ENCODE measurements at regions not wholly inside any gene's neighbourhood (a gene's known extent, or its start where the extent isn't known, plus 50 kb on each side); places are given as distances from the start of the nearest gene placed in this dataset.

DNA sequence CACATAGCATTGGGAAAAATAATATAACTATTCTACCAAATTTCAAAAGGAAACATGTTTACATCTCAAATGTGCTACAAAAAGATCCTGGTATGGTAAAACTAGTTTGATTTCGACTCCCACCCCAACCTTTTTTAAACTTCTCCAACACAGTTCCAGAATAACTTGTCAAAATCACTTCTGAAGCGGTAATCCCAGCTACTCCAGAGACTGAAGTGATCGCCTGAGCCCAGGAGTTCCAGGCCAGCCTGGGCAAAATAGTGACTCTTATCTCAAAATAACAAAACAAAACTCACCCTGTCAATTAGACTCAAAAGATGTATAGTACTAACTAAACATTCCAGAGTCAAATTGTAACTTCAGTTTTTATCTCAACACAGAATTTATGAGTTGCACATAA lies 71.3 kb upstream of the RNF38 start:
- H3K4me3 Mint-ChIP-seq (ENCODE audit: low read depth, unreplicated experiment) = peak overlapping the region; percentile 63

DNA sequence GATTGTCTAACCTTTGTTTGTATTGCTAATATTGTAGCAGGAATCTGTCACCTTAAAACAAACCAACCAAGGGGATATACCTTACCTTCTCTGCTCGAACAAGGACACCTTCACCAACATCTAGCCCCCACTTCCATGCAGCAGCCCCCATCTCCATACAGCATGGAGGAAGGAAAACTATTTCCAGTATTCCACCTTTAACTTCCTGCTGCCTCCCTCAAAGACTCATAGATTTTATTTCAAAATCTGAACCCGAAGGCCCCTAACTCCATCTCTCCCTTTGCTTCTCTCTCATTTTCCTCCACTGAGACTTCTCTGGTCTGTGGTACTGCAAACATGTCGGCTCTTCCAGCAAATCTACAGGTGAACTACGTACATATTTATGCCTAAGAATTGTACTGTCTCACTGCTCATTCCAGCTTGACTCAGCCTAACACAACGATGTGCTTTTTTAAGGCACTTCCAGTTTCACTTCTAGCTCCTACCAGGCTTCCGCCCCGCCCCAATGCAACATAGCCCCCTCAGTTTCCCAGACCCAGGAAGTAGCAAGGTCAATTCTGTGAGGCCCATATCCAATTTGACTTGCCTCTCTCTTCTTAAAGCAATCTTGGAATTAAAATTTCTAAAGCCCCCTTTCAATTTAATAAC lies 70.7 kb upstream of the RNF38 start:
- TF ChIP-seq, protein P1, sequence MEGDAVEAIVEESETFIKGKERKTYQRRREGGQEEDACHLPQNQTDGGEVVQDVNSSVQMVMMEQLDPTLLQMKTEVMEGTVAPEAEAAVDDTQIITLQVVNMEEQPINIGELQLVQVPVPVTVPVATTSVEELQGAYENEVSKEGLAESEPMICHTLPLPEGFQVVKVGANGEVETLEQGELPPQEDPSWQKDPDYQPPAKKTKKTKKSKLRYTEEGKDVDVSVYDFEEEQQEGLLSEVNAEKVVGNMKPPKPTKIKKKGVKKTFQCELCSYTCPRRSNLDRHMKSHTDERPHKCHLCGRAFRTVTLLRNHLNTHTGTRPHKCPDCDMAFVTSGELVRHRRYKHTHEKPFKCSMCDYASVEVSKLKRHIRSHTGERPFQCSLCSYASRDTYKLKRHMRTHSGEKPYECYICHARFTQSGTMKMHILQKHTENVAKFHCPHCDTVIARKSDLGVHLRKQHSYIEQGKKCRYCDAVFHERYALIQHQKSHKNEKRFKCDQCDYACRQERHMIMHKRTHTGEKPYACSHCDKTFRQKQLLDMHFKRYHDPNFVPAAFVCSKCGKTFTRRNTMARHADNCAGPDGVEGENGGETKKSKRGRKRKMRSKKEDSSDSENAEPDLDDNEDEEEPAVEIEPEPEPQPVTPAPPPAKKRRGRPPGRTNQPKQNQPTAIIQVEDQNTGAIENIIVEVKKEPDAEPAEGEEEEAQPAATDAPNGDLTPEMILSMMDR (IDR thresholded peaks at IDR 0.05; ENCODE audit: unreplicated experiment) = no peak
- Mint-ChIP-seq H3K4me1 (ENCODE audit: low read depth, unreplicated experiment) (no peaks in the 10 kb centered on the region), H3K27me3 (ENCODE audit: unreplicated experiment) (no peaks in the 10 kb centered on the region), H3K4me3 (ENCODE audit: low read depth, unreplicated experiment) (peak overlapping the region; percentile 63), H3K36me3 (ENCODE audit: insufficient read depth, unreplicated experiment) (no peaks in the 10 kb centered on the region), H3K9me3 (ENCODE audit: low read depth, unreplicated experiment) (no peaks in the 10 kb centered on the region), H3K27ac (ENCODE audit: unreplicated experiment) (peak overlapping the region; percentile 69)
- peak; percentile 12 for DNase-seq
- BruUV-seq (replicated peaks) = no TSS peak
- intact Hi-C loops (cut with micrococcal nuclease; ENCODE audit: unreplicated experiment) = no loop called here
- CTCF ChIA-PET = no interaction called here

More for the DNA sequence above, 71.3 kb upstream of the RNF38 start:
- Mint-ChIP-seq H3K9me3 (ENCODE audit: low read depth, unreplicated experiment) (no peaks in the 10 kb centered on the region), H3K4me1 (ENCODE audit: low read depth, unreplicated experiment) (no peaks in the 10 kb centered on the region), H3K36me3 (ENCODE audit: insufficient read depth, unreplicated experiment) (no peaks in the 10 kb centered on the region), H3K27me3 (ENCODE audit: unreplicated experiment) (no peaks in the 10 kb centered on the region), H3K27ac (ENCODE audit: unreplicated experiment) (no peak overlapping the region)
- no TSS peak for BruUV-seq (replicated peaks)
- intact Hi-C loops (cut with micrococcal nuclease; ENCODE audit: unreplicated experiment) = no loop called here
- CTCF ChIA-PET = no interaction called here
- DNase-seq = no peak
- TF ChIP-seq, protein P1 (IDR thresholded peaks at IDR 0.05; ENCODE audit: unreplicated experiment) = no peak

DNA sequence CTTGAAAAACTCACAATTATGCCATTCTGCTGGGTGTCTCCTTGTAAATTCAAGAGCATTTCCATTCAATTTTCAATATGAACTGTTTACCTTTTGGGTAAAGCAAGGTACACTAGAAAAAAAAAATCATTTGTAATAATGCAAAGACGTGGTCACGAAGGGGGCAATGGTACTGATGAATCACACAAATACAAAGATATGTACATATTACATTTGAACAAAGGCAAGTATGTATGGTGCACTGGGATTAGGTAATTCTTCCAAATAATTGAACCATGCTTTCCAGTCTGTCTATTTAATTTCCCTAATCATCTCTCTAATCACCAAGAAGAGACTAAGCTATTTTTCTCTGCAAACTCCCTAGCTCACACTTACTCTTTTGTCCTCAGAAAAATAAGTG lies 63.4 kb upstream of the RNF38 start:
- BruUV-seq (replicated peaks) = no TSS peak
- Mint-ChIP-seq H3K27ac (ENCODE audit: unreplicated experiment) (no peak overlapping the region), H3K9me3 (ENCODE audit: low read depth, unreplicated experiment) (no peaks in the 10 kb centered on the region), H3K36me3 (ENCODE audit: insufficient read depth, unreplicated experiment) (no peaks in the 10 kb centered on the region), H3K4me1 (ENCODE audit: low read depth, unreplicated experiment) (no peaks in the 10 kb centered on the region), H3K4me3 (ENCODE audit: low read depth, unreplicated experiment) (no peak overlapping the region), H3K27me3 (ENCODE audit: unreplicated experiment) (no peaks in the 10 kb centered on the region)
- no peak for DNase-seq
- TF ChIP-seq, protein P1 (IDR thresholded peaks at IDR 0.05; ENCODE audit: unreplicated experiment) = no peak
- CTCF ChIA-PET = no interaction called here
- intact Hi-C loops (cut with micrococcal nuclease; ENCODE audit: unreplicated experiment) = no loop called here

DNA sequence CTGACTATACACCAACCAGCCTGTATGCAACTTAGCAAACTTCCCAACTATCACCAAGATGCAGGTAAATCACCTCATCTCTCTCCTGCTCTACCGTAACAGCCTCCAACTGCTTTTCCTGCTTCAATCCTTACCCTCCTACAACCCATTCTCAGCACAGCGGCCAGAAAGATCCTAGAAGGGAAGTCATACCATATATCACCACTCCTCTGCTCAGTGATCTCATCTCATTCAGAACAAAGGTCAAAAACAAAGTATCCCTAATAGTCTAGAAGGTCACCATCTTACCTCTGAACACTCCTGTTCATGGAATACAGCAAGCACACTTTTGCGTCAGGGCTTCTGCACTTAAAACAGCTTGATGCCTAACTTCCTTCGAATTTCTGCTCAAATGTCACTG lies 62.2 kb upstream of the RNF38 start:
- intact Hi-C loops (cut with micrococcal nuclease; ENCODE audit: unreplicated experiment) = no loop called here
- no peak overlapping the region for H3K27ac Mint-ChIP-seq (ENCODE audit: unreplicated experiment)
- H3K4me1 Mint-ChIP-seq (ENCODE audit: low read depth, unreplicated experiment) = no peaks in the 10 kb centered on the region
- no peaks in the 10 kb centered on the region for H3K27me3 Mint-ChIP-seq (ENCODE audit: unreplicated experiment)
- no peak overlapping the region for H3K4me3 Mint-ChIP-seq (ENCODE audit: low read depth, unreplicated experiment)
- CTCF ChIA-PET = no interaction called here
- DNase-seq = no peak
- BruUV-seq (replicated peaks) = no TSS peak
- H3K36me3 Mint-ChIP-seq (ENCODE audit: insufficient read depth, unreplicated experiment) = no peaks in the 10 kb centered on the region
- no peaks in the 10 kb centered on the region for H3K9me3 Mint-ChIP-seq (ENCODE audit: low read depth, unreplicated experiment)
- TF ChIP-seq, protein P1 (IDR thresholded peaks at IDR 0.05; ENCODE audit: unreplicated experiment) = no peak

Data from Calu3 (cell line).